ENCODE measurements at regions not wholly inside any gene's neighbourhood (a gene's known extent, or its start where the extent isn't known, plus 50 kb on each side); places are given as distances from the start of the nearest gene placed in this dataset.

DNA sequence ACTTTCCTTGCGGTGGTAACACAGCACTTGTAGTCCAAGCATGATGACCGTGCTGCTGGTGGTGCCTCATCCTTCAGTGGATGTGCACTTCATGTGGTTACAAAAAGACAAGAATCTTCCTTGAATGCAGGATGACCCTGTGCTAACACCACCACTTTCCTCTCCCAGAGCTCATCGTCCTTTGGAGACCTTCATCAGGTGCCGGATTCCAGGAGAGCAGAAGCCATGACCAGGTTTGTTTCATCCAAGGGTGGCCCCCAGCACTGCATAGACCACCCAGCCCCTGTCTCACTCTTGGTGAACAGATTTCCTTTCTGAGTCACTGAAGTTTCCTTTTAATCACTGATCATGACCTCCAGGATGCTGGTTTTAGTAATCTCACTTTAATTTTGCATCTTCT, 101.2 kb upstream of the SYNDIG1 start:
- DNase-seq (ENCODE audit: low read depth): no peak
- TF ChIP-seq, protein P1, sequence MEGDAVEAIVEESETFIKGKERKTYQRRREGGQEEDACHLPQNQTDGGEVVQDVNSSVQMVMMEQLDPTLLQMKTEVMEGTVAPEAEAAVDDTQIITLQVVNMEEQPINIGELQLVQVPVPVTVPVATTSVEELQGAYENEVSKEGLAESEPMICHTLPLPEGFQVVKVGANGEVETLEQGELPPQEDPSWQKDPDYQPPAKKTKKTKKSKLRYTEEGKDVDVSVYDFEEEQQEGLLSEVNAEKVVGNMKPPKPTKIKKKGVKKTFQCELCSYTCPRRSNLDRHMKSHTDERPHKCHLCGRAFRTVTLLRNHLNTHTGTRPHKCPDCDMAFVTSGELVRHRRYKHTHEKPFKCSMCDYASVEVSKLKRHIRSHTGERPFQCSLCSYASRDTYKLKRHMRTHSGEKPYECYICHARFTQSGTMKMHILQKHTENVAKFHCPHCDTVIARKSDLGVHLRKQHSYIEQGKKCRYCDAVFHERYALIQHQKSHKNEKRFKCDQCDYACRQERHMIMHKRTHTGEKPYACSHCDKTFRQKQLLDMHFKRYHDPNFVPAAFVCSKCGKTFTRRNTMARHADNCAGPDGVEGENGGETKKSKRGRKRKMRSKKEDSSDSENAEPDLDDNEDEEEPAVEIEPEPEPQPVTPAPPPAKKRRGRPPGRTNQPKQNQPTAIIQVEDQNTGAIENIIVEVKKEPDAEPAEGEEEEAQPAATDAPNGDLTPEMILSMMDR (IDR thresholded peaks at IDR 0.05; ENCODE audit: low read depth, low read length, missing control alignments): no peak
- H3K4me3 ChIP-seq (ENCODE audit: low read depth, low read length): no peak overlapping the region

DNA sequence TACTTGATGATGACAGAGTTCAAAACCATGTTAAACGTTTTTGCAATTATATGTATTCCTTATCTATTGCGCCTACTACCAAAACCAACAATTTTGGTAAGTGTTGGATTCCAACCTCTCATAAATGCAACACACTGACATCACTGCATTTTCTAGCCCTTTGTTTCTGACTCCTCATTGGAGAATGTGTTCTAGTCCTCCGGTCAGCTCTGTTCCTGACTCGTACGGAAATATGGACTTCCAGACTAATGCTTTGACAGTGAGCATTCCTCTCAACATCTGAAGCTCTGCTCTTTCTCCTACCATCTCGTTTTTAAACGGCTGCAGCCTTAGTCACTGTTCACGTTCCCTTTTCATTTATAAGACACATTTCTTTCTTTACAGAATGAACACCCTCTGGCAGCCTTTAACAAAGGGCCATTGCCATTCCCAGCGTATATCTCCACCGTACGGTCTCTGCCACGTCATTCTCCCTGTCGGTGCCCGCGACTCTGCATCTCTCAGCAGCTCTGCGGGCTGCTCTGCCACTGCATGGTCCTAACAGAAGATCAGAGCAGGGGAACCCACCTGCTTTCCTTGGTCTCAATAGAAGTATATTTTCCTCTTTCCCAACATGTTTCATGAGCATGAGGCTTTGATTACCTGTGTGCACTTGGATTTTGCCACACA, 103.0 kb upstream of the SYNDIG1 start:
- H3K4me3 ChIP-seq (ENCODE audit: low read depth, low read length): no peak overlapping the region
- DNase-seq (ENCODE audit: low read depth): no peak
- TF ChIP-seq, protein P1 (IDR thresholded peaks at IDR 0.05; ENCODE audit: low read depth, low read length, missing control alignments): no peak

DNA sequence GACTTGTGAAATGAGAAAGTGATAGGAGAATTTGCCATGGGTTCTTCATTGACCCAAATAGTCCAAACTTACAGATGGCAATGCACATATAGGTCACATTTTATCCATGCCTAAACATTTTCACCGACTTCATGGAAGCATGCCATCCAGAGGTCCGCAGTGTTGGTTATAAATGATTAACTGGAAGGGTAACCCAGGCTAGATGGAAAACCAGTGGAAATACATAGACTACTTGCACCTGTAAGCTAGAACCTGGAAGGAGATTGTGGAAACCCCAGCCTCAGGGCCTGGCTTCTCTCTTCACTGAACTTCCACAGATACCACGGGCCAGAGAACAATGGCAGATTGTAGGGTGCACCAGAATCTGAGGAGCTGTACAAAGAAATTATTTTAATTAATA, 103.8 kb upstream of the SYNDIG1 start:
- DNase-seq (ENCODE audit: low read depth): no peak
- no peak overlapping the region for H3K4me3 ChIP-seq (ENCODE audit: low read depth, low read length)
- TF ChIP-seq, protein P1 (IDR thresholded peaks at IDR 0.05; ENCODE audit: low read depth, low read length, missing control alignments): no peak

DNA sequence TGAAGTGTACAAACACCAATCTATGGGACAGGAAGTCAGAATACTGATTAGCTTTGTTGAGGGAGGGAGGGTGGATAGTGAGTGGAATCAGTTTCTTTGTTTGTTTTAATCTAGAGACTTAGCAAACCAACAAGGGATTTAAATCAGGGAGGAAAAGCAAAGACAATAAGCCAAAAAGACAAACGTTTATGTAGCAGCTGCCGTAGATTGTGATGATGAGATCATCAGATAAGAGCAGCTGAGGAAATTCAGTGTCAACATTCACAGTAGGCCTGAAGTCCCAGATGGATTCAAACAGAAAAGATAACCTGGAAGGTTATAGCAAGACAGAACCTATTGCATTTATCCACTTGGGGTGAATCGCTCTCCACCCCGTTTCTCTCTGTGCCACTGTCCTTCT, 104.9 kb upstream of the SYNDIG1 start:
- no peak for DNase-seq (ENCODE audit: low read depth)
- H3K4me3 ChIP-seq (ENCODE audit: low read depth, low read length): no peak overlapping the region
- TF ChIP-seq, protein P1 (IDR thresholded peaks at IDR 0.05; ENCODE audit: low read depth, low read length, missing control alignments): no peak

DNA sequence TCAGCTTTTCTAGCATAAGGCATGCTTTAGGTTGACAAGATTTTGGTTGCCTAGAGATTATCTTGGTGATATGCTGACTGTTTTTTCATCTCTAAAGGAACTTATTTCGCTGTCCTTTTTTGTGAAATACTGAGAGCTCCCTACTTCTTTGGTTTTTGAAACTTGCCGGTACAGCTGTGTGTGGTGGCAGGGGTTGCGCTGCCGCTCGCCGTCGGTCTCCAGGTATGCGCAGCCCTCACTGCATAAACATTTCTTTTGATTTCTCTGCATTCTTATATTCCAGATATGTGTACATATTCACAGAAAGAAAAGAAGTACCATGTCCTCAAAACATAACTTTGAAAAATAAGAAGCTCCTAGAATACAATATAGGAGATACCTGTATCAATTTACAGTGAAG, 106.4 kb upstream of the SYNDIG1 start:
- TF ChIP-seq, protein P1 (IDR thresholded peaks at IDR 0.05; ENCODE audit: low read depth, low read length, missing control alignments): no peak
- H3K4me3 ChIP-seq (ENCODE audit: low read depth, low read length): no peak overlapping the region

DNA sequence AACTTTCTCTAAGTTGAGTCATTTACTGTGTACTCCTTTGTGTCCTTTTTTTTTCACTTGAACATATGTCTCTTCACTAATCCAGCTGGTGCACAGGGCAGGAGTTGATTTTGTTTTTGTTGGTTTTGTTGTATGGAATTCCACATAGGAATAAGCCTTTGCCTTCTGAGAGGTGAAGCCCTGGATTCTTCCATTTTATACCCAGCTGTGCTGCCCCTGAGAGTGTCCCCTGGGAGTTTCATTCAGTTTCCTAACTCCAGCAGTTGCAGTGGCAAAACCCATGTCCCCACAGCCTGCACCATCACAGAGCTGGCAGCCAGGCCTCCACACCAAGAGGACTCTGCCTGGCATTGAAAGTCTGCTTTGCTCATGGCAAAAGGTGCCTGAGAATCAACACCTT, 107.3 kb upstream of the SYNDIG1 start:
- no peak for DNase-seq (ENCODE audit: low read depth)
- TF ChIP-seq, protein P1 (IDR thresholded peaks at IDR 0.05; ENCODE audit: low read depth, low read length, missing control alignments): no peak
- H3K4me3 ChIP-seq (ENCODE audit: low read depth, low read length): no peak overlapping the region

More for the DNA sequence above, 106.4 kb upstream of the SYNDIG1 start:
- DNase-seq (ENCODE audit: low read depth): no peak

DNA sequence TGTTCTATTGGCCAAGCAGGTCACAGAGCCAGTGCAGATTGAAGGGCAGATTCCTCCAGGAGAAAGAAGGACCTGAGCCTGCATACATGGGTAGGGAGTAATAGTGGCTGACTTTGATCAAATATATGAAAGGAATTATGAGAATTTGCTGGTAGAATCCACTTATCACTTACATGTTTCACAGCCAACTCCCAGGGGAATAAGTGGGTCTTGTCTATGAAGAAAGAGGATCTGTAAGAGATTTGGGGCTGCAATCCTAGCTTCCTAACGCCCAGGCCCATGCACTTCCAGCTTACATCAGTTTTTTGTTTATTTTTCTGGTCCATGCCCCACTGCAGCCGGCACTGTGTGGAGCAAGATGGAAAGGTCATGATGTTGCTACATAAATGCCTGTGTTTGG, 107.9 kb upstream of the SYNDIG1 start:
- H3K4me3 ChIP-seq (ENCODE audit: low read depth, low read length): no peak overlapping the region
- DNase-seq (ENCODE audit: low read depth): no peak
- TF ChIP-seq, protein P1 (IDR thresholded peaks at IDR 0.05; ENCODE audit: low read depth, low read length, missing control alignments): no peak

Measured in GM12864 (cell line).